ENCODE measurements at regions not wholly inside any gene's neighbourhood (a gene's known extent, or its start where the extent isn't known, plus 50 kb on each side); places are given as distances from the start of the nearest gene placed in this dataset.

GRCh38 chr16:52896478-52897164, 156.1 kb downstream of the CHD9NB start:
- TF ChIP-seq ZNF600 (tag by site-specific recombination; IDR thresholded peaks at IDR 0.05), result no peak
- TF ChIP-seq, protein P1, sequence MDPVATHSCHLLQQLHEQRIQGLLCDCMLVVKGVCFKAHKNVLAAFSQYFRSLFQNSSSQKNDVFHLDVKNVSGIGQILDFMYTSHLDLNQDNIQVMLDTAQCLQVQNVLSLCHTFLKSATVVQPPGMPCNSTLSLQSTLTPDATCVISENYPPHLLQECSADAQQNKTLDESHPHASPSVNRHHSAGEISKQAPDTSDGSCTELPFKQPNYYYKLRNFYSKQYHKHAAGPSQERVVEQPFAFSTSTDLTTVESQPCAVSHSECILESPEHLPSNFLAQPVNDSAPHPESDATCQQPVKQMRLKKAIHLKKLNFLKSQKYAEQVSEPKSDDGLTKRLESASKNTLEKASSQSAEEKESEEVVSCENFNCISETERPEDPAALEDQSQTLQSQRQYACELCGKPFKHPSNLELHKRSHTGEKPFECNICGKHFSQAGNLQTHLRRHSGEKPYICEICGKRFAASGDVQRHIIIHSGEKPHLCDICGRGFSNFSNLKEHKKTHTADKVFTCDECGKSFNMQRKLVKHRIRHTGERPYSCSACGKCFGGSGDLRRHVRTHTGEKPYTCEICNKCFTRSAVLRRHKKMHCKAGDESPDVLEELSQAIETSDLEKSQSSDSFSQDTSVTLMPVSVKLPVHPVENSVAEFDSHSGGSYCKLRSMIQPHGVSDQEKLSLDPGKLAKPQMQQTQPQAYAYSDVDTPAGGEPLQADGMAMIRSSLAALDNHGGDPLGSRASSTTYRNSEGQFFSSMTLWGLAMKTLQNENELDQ (tag by site-specific recombination; IDR thresholded peaks at IDR 0.05; ENCODE audit: low read depth), result no peak

Data from HEK293 (cell line).